ENCODE measurements at regions not wholly inside any gene's neighbourhood (a gene's known extent, or its start where the extent isn't known, plus 50 kb on each side); places are given as distances from the start of the nearest gene placed in this dataset.

DNA sequence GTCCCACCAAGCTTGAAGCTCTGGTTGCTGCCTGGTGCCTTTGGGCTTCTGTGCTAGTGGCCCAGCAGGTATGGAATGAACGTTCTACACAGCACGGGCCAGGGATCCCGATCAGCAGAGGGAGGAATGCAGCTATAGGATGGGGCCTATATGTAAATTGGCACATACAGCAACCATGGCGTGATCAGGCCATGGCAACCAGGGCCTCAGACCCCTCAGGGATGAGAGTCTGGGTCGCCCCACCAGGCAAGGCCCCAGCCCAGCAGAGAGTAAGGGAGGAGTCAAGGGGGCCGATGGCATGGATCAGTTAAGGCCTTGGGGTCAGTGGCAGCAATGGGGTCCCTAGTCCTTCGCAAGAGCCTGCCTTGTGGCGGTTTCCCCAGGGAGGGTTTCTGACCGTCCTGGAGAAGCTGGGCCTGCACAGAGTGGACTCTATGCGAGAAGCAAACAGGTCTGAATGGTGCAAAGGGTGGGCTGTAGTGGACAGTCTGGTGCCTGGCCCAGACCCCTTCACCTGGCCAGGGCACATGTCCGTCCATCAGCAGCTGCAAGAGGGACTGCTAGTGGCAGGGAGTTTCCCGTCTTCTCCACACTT, 98.2 kb upstream of the SLC22A11 start:
- no peaks in the 10 kb centered on the region for H3K4me1 Mint-ChIP-seq (ENCODE audit: low read depth, unreplicated experiment)
- Histone ChIP-seq H3K4me3 (ENCODE audit: low read depth, low read length) (no peak overlapping the region), H3K4me1 (no peaks in the 10 kb centered on the region), H3K9me3 (no peaks in the 10 kb centered on the region), H3K27me3 (replicated peaks; ENCODE audit: control insufficient read depth, insufficient read depth, low read length) (no peaks in the 10 kb centered on the region), H3K36me3 (ENCODE audit: control insufficient read depth, insufficient read depth, low read length) (no peaks in the 10 kb centered on the region)
- ChIA-PET CTCF (interaction anchor here (2.0 kb wide), 1 partner anchor 9 kb away, joined by 7 read pairs; no protein-coding TSS in a partner anchor), POLR2A (no interaction called here)
- intact Hi-C loops (cut with micrococcal nuclease; ENCODE audit: unreplicated experiment) = no loop called here
- no peak for TF ChIP-seq CTCF (IDR thresholded peaks at IDR 0.05; ENCODE audit: insufficient read depth in 1 of 2, low read depth in 1 of 2, low read length in 1 of 2, severe bottlenecking in 1 of 2, unreplicated experiment in 1 of 2)
- H3K9me3 Mint-ChIP-seq (ENCODE audit: unreplicated experiment) = no peaks in the 10 kb centered on the region
- BruUV-seq (replicated peaks) = no TSS peak
- H3K27me3 Mint-ChIP-seq (ENCODE audit: insufficient read depth, unreplicated experiment) = no peaks in the 10 kb centered on the region
- no peak for DNase-seq
- H3K4me3 Mint-ChIP-seq (ENCODE audit: unreplicated experiment) = no peak overlapping the region
- no peak overlapping the region for H3K27ac Mint-ChIP-seq (ENCODE audit: unreplicated experiment)
- no peaks in the 10 kb centered on the region for H3K36me3 Mint-ChIP-seq (ENCODE audit: insufficient read depth, unreplicated experiment)

DNA sequence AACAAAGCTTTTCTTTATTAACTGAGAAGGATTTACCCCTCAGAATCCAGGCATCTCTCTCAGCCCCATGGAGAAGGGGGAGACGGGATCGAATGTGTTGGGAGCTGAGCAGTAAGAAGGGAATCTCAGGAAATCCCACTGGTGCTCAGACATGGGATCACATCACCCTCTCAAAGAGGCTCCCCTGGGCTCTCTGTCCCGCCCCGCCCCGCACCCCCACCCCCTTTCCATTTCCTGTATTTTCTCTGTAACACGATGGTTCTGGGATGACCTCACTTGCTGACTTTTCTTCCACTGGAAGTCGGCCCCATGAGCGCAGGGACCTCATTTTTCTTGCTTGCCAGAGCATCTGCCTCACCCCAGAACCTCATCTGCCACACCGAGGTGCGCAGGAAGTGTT, 96.7 kb upstream of the SLC22A11 start:
- H3K4me3 Mint-ChIP-seq (ENCODE audit: unreplicated experiment) = no peak overlapping the region
- Histone ChIP-seq H3K27me3 (replicated peaks; ENCODE audit: control insufficient read depth, insufficient read depth, low read length) (no peaks in the 10 kb centered on the region), H3K9me3 (no peaks in the 10 kb centered on the region), H3K36me3 (ENCODE audit: control insufficient read depth, insufficient read depth, low read length) (no peaks in the 10 kb centered on the region), H3K4me3 (ENCODE audit: low read depth, low read length) (no peak overlapping the region), H3K4me1 (no peaks in the 10 kb centered on the region)
- no peak for TF ChIP-seq CTCF (IDR thresholded peaks at IDR 0.05; ENCODE audit: insufficient read depth in 1 of 2, low read depth in 1 of 2, low read length in 1 of 2, severe bottlenecking in 1 of 2, unreplicated experiment in 1 of 2)
- ChIA-PET POLR2A (no interaction called here), CTCF (interaction anchor here (2.0 kb wide), 1 partner anchor 10 kb away, joined by 7 read pairs; no protein-coding TSS in a partner anchor)
- H3K36me3 Mint-ChIP-seq (ENCODE audit: insufficient read depth, unreplicated experiment) = no peaks in the 10 kb centered on the region
- H3K27ac Mint-ChIP-seq (ENCODE audit: unreplicated experiment) = no peak overlapping the region
- no peaks in the 10 kb centered on the region for H3K9me3 Mint-ChIP-seq (ENCODE audit: unreplicated experiment)
- no TSS peak for BruUV-seq (replicated peaks)
- no peak for DNase-seq
- intact Hi-C loops (cut with micrococcal nuclease; ENCODE audit: unreplicated experiment) = no loop called here
- no peaks in the 10 kb centered on the region for H3K27me3 Mint-ChIP-seq (ENCODE audit: insufficient read depth, unreplicated experiment)
- H3K4me1 Mint-ChIP-seq (ENCODE audit: low read depth, unreplicated experiment) = no peaks in the 10 kb centered on the region

- no peaks in the 10 kb centered on the region for H3K27me3 Mint-ChIP-seq (ENCODE audit: insufficient read depth, unreplicated experiment)
- no peak overlapping the region for H3K4me3 Mint-ChIP-seq (ENCODE audit: unreplicated experiment)
- no peak for TF ChIP-seq CTCF (IDR thresholded peaks at IDR 0.05; ENCODE audit: insufficient read depth in 1 of 2, low read depth in 1 of 2, low read length in 1 of 2, severe bottlenecking in 1 of 2, unreplicated experiment in 1 of 2)
- no TSS peak for BruUV-seq (replicated peaks)
- H3K36me3 Mint-ChIP-seq (ENCODE audit: insufficient read depth, unreplicated experiment) = no peaks in the 10 kb centered on the region
- H3K27me3 ChIP-seq (replicated peaks; ENCODE audit: control insufficient read depth, insufficient read depth, low read length) = no peaks in the 10 kb centered on the region
- no peak overlapping the region for H3K4me3 ChIP-seq (ENCODE audit: low read depth, low read length)
- H3K36me3 ChIP-seq (ENCODE audit: control insufficient read depth, insufficient read depth, low read length) = no peaks in the 10 kb centered on the region
- ChIA-PET CTCF (interaction anchor here (1.1 kb wide), 1 partner anchor 10 kb away, joined by 3 read pairs; no protein-coding TSS in a partner anchor), POLR2A (no interaction called here)
- no peaks in the 10 kb centered on the region for H3K9me3 Mint-ChIP-seq (ENCODE audit: unreplicated experiment)
- H3K4me1 ChIP-seq = no peaks in the 10 kb centered on the region
- H3K9me3 ChIP-seq = no peaks in the 10 kb centered on the region
- intact Hi-C loops (cut with micrococcal nuclease; ENCODE audit: unreplicated experiment) = no loop called here
- DNase-seq = no peak
- H3K4me1 Mint-ChIP-seq (ENCODE audit: low read depth, unreplicated experiment) = no peaks in the 10 kb centered on the region
- no peak overlapping the region for H3K27ac Mint-ChIP-seq (ENCODE audit: unreplicated experiment)
Observed at GRCh38 chr11:64459609-64460008, 96.1 kb upstream of the SLC22A11 start.

Measured in Caco-2 (cell line).